Neural progenitor cell (in vitro differentiated cells): ENCODE measurements at regions not wholly inside any gene's neighbourhood (a gene's known extent, or its start where the extent isn't known, plus 50 kb on each side); places are given as distances from the start of the nearest gene placed in this dataset.

Source experiments
- DNase-seq: peaks from one replicate; pipeline ENCODE4 v3.0.0-alpha.2; 2016; ENCODE audit warnings: low spot score
- H2AFZ ChIP-seq: fragments of 200-600 bp; sonication (generic); replicated peaks from 2 replicates; pipeline ENCODE4 v1.6.1; 2016; ENCODE audit warnings: antibody characterized with exemption
- H3F3A ChIP-seq: fragments of 200-600 bp; sonication (generic); 2 replicates; pipeline ENCODE4 v1.6.1; 2016; ENCODE audit warnings: antibody characterized with exemption, low read depth
- H3K27ac ChIP-seq: fragments of 200-600 bp; sonication (generic); 2 replicates; pipeline ENCODE4 v1.5.1; 2016; ENCODE audit warnings: mild to moderate bottlenecking
- H3K27me3 ChIP-seq: fragments of 200-600 bp; sonication (generic); 2 replicates; pipeline ENCODE4 v1.6.1; 2016; ENCODE audit warnings: mild to moderate bottlenecking, moderate library complexity
- H3K36me3 ChIP-seq: fragments of 200-600 bp; sonication (generic); 2 replicates; pipeline ENCODE4 v1.5.1; 2016
- H3K4me1 ChIP-seq: fragments of 200-600 bp; sonication (generic); 2 replicates; pipeline ENCODE4 v1.6.1; 2016; ENCODE audit warnings: mixed run types
- H3K4me2 ChIP-seq: fragments of 200-600 bp; sonication (generic); 2 replicates; pipeline ENCODE4 v1.6.1; 2016
- H3K4me3 ChIP-seq: fragments of 200-600 bp; sonication (generic); 2 replicates; pipeline ENCODE4 v1.5.1; 2016
- H3K79me2 ChIP-seq: fragments of 200-600 bp; sonication (generic); 2 replicates; pipeline ENCODE4 v1.6.1; 2016; ENCODE audit warnings: low read depth
- H3K9ac ChIP-seq: fragments of 200-600 bp; sonication (generic); 2 replicates; pipeline ENCODE4 v1.6.1; 2016
- H3K9me3 ChIP-seq: fragments of 200-600 bp; sonication (generic); 2 replicates; pipeline ENCODE4 v1.5.1; 2016; ENCODE audit warnings: low read depth
- H4K20me1 ChIP-seq: fragments of 200-600 bp; sonication (generic); 2 replicates; pipeline ENCODE4 v1.6.1; 2016; ENCODE audit warnings: low read depth
- H3K27ac Mint-ChIP-seq: 3 replicates; pipeline ENCODE4 v1.8.0; 2021; ENCODE audit warnings: mixed read lengths
- H3K27me3 Mint-ChIP-seq: 2 replicates; pipeline ENCODE4 v1.8.0; 2022; ENCODE audit warnings: low read depth, mild to moderate bottlenecking, inconsistent platforms, moderate library complexity, mixed read lengths; ENCODE audit not compliant: insufficient read depth
- H3K36me3 Mint-ChIP-seq: 3 replicates; pipeline ENCODE4 v1.8.0; 2021; ENCODE audit warnings: mixed read lengths
- H3K4me1 Mint-ChIP-seq: 3 replicates; pipeline ENCODE4 v1.8.0; 2021; ENCODE audit warnings: mixed read lengths
- H3K4me3 Mint-ChIP-seq: 3 replicates; pipeline ENCODE4 v1.8.0; 2021; ENCODE audit warnings: mild to moderate bottlenecking, moderate library complexity, mixed read lengths
- H3K9me3 Mint-ChIP-seq: 3 replicates; pipeline ENCODE4 v1.8.0; 2020; ENCODE audit warnings: mixed read lengths
- EZH2 ChIP-seq: fragments of 200-600 bp; sonication (generic); IDR thresholded peaks from 2 replicates; pipeline ENCODE4 v1.6.1; 2017; ENCODE audit warnings: antibody characterized with exemption, mild to moderate bottlenecking, moderate library complexity
- EZH2phosphoT487 ChIP-seq: fragments of 200-600 bp; sonication (generic); IDR thresholded peaks from 2 replicates; pipeline ENCODE4 v1.6.1; 2017; ENCODE audit warnings: antibody characterized with exemption
- TF ChIP-seq, protein P1 (sequence below): fragments of 200-600 bp; sonication (generic); IDR thresholded peaks from 2 replicates; pipeline ENCODE4 v1.5.1; 2017; ENCODE audit warnings: antibody characterized with exemption, mild to moderate bottlenecking

DNA sequence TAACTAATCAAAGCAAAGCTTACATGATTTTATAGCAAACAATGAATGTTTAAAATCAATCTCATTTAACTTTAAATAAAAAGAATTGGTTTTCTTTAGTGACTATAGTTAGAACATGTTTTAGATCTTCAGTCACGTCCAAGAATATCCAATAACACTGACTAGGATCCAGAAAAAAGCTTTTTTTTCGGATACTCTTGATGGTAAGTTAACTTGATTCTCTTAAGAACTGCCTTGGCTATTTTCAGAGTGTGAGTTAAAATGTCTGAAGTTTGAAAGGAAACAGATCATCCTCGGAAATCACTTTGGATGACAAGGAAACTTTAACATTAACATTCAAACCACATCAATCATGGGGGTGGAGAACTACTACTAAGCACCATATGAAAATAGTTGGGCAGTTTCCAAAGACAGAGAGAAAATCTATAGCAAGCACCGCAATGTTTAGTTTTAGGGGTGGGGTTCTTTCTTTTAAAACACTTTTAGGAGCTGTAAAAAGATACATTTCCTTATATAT lies 83.7 kb upstream of the SLC27A6 start:
- Histone ChIP-seq H4K20me1 (no peaks in the 10 kb centered on the region), H3K79me2 (no peaks in the 10 kb centered on the region), H3K9ac (no peak overlapping the region), H3K4me1 (peaks cover 8% of the 10 kb centered on the region), H3K36me3 (no peaks in the 10 kb centered on the region), H3K27ac (no peak overlapping the region), H3K4me2 (no peak overlapping the region), H3K4me3 (no peak overlapping the region), H3K27me3 (no peaks in the 10 kb centered on the region), H3K9me3 (no peaks in the 10 kb centered on the region), H3F3A (no peaks in the 10 kb centered on the region), H2AFZ (no peak overlapping the region)
- Mint-ChIP-seq H3K4me3 (no peak overlapping the region), H3K4me1 (no peaks in the 10 kb centered on the region), H3K27ac (no peak overlapping the region), H3K27me3 (no peaks in the 10 kb centered on the region), H3K9me3 (peaks cover 9% of the 10 kb centered on the region), H3K36me3 (no peaks in the 10 kb centered on the region)
- DNase-seq, result no peak
- TF ChIP-seq EZH2phosphoT487 (no peak), EZH2 (no peak)
- TF ChIP-seq, protein P1, sequence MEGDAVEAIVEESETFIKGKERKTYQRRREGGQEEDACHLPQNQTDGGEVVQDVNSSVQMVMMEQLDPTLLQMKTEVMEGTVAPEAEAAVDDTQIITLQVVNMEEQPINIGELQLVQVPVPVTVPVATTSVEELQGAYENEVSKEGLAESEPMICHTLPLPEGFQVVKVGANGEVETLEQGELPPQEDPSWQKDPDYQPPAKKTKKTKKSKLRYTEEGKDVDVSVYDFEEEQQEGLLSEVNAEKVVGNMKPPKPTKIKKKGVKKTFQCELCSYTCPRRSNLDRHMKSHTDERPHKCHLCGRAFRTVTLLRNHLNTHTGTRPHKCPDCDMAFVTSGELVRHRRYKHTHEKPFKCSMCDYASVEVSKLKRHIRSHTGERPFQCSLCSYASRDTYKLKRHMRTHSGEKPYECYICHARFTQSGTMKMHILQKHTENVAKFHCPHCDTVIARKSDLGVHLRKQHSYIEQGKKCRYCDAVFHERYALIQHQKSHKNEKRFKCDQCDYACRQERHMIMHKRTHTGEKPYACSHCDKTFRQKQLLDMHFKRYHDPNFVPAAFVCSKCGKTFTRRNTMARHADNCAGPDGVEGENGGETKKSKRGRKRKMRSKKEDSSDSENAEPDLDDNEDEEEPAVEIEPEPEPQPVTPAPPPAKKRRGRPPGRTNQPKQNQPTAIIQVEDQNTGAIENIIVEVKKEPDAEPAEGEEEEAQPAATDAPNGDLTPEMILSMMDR, result no peak

DNA sequence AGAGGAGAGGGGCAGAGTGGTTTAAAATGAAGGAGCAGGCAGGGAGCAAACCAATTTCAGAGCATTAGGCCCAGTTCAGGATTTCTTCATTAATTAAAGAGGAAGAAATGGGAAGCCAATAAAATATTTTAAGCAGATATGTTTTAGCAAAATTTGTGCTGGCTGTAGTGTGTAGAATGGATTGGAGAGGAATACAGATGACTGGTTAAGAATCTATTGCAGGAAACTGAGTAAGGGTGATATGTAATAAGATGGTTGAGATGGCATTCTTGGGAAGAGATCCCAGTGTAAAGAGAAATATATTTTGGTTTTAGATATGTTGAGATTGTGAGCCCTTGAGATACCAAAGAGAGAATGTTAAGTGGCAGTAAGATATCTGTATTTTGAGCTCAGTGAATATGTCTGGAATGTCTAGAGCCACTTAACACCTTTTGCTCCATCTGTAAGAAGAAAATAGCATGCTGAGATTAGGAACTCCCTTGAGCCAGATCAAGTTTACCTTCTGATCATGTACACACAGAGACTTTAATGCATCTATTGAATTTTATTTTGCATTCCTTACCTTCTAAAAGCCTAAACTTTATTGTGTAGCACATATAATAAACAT lies 79.5 kb upstream of the SLC27A6 start:
- H3K36me3 Mint-ChIP-seq, result no peaks in the 10 kb centered on the region
- H3K27ac ChIP-seq, result no peak overlapping the region
- no peak for DNase-seq

DNA sequence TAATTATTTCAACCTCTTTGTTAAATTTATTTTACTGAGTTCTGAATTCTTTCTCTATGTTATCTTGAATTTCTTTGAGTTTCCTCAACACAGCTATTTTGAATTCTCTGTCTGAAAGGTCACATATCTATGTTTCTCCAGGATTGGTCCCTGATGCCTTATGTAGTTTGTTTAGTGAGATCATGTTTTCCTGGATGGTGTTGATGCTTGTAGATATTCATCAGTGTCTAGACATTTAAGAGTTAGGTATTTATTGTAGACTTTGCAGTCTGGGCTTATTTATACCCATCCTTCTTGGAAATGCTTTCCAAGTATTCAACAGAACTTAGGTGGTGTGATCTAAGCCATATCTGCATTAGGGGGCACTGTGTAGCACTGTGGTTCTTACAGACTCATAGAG lies 70.2 kb upstream of the SLC27A6 start:
- Histone ChIP-seq H3K27ac (no peak overlapping the region), H3F3A (no peaks in the 10 kb centered on the region), H4K20me1 (no peaks in the 10 kb centered on the region), H3K4me1 (no peaks in the 10 kb centered on the region), H3K4me3 (no peak overlapping the region), H3K9me3 (no peaks in the 10 kb centered on the region), H3K79me2 (no peaks in the 10 kb centered on the region), H3K9ac (no peak overlapping the region), H3K27me3 (no peaks in the 10 kb centered on the region), H3K4me2 (no peak overlapping the region), H2AFZ (no peak overlapping the region), H3K36me3 (no peaks in the 10 kb centered on the region)
- H3K4me3 Mint-ChIP-seq, result no peak overlapping the region
- H3K27ac Mint-ChIP-seq, result no peak overlapping the region
- peaks cover 7% of the 10 kb centered on the region for H3K9me3 Mint-ChIP-seq
- no peak for DNase-seq
- no peaks in the 10 kb centered on the region for H3K36me3 Mint-ChIP-seq
- TF ChIP-seq, protein P1, result no peak
- no peak for TF ChIP-seq EZH2
- TF ChIP-seq EZH2phosphoT487, result no peak
- H3K27me3 Mint-ChIP-seq, result no peaks in the 10 kb centered on the region
- H3K4me1 Mint-ChIP-seq, result peaks cover 4% of the 10 kb centered on the region

More for the DNA sequence above, 79.5 kb upstream of the SLC27A6 start:
- Histone ChIP-seq H3K4me1 (no peaks in the 10 kb centered on the region), H3F3A (no peaks in the 10 kb centered on the region), H3K27me3 (no peaks in the 10 kb centered on the region), H3K4me2 (no peak overlapping the region), H2AFZ (no peak overlapping the region), H3K9ac (no peak overlapping the region), H3K79me2 (no peaks in the 10 kb centered on the region), H3K4me3 (no peak overlapping the region), H3K9me3 (no peaks in the 10 kb centered on the region), H4K20me1 (no peaks in the 10 kb centered on the region), H3K36me3 (no peaks in the 10 kb centered on the region)
- Mint-ChIP-seq H3K4me3 (no peak overlapping the region), H3K27ac (no peak overlapping the region), H3K27me3 (no peaks in the 10 kb centered on the region), H3K4me1 (peaks cover 4% of the 10 kb centered on the region), H3K9me3 (peaks cover 12% of the 10 kb centered on the region)
- TF ChIP-seq EZH2 (no peak), EZH2phosphoT487 (no peak)
- TF ChIP-seq, protein P1, result no peak
